ENCODE measurements at regions not wholly inside any gene's neighbourhood (a gene's known extent, or its start where the extent isn't known, plus 50 kb on each side); places are given as distances from the start of the nearest gene placed in this dataset.

- TF ChIP-seq ZNF687 (IDR thresholded peaks at IDR 0.05) (no peak), SMC3 (IDR thresholded peaks at IDR 0.05; ENCODE audit: borderline replicate concordance, low read length) (no peak), NRF1 (conservative IDR thresholded peaks at IDR 0.05; ENCODE audit: low read depth, low read length) (no peak), MYC (IDR thresholded peaks at IDR 0.05; ENCODE audit: insufficient read depth, insufficient read length, insufficient replicate concordance, low read length, severe bottlenecking) (no peak), NR2C2 (IDR thresholded peaks at IDR 0.05; ENCODE audit: borderline replicate concordance, control insufficient read depth, insufficient read length, low read depth) (no peak), CREM (IDR thresholded peaks at IDR 0.05; ENCODE audit: low read depth) (no peak), REST (IDR thresholded peaks at IDR 0.05; ENCODE audit: low read depth, low read length) (no peak)
These were observed 212.6 kb upstream of the TOPAZ1 start (continued) for GRCh38 chr3:44029100-44029499.
